ENCODE measurements at regions not wholly inside any gene's neighbourhood (a gene's known extent, or its start where the extent isn't known, plus 50 kb on each side); places are given as distances from the start of the nearest gene placed in this dataset.

DNA sequence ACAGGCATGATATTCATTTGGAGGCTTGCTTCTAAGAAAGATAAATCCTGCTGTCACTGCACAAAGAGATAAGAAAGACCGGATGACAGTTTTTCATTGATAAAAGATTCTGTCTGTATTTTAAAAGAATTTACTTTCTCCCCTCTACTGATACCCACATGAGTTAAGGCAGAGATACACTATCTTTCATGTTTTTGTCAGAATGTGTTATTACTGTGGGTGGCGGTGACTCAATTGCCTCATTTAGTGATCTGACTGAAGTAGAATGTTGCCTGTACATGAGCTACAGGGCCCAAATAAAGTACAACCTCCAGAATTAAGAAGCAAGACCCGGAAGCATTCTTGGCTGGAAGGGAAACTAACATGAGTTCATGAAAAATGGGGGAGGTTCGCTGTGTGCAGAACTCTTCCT lies 480.0 kb downstream of the SLC4A3 start:
- no peak overlapping the region for H3K4me3 Mint-ChIP-seq
- peaks cover 16% of the 10 kb centered on the region for H3K27me3 Mint-ChIP-seq
- H3K27ac Mint-ChIP-seq = no peak overlapping the region
- no peak for ATAC-seq (replicated peaks)
- H3K9me3 Mint-ChIP-seq = peaks cover 3% of the 10 kb centered on the region
- no peaks in the 10 kb centered on the region for H3K36me3 Mint-ChIP-seq (ENCODE audit: low read depth)
- H3K4me1 Mint-ChIP-seq = no peaks in the 10 kb centered on the region

GRCh38 chr2:220114443-220114842 lies 487.0 kb downstream of the SLC4A3 start:
- Mint-ChIP-seq H3K4me1 (no peaks in the 10 kb centered on the region), H3K27me3 (no peaks in the 10 kb centered on the region), H3K9me3 (peaks cover 10% of the 10 kb centered on the region), H3K4me3 (no peak overlapping the region), H3K36me3 (ENCODE audit: low read depth) (no peaks in the 10 kb centered on the region), H3K27ac (no peak overlapping the region)
- no peak for ATAC-seq (replicated peaks)

DNA sequence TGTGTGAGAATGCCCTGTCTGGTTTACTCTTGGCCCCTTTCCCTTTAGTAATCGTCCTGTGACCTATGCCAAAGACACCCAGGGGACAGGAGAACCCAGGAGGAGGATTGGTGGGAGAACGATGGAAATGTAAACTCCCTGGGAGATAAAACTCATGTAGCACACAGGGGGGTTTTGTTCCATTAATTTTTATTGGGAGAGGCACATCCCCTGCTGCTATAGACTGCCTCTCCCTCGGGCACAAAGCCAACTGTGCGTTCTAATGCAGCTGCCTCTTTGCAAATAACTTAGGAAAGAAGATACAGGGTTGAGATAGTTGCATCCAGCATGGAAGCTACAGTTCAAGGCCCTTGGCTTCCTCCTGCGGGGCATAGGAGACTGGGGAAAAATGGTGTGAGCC lies 489.6 kb downstream of the SLC4A3 start:
- ATAC-seq (replicated peaks) = no peak
- H3K27me3 Mint-ChIP-seq = no peaks in the 10 kb centered on the region
- H3K4me1 Mint-ChIP-seq = no peaks in the 10 kb centered on the region
- H3K9me3 Mint-ChIP-seq = peaks cover 7% of the 10 kb centered on the region
- H3K36me3 Mint-ChIP-seq (ENCODE audit: low read depth) = no peaks in the 10 kb centered on the region
- no peak overlapping the region for H3K4me3 Mint-ChIP-seq
- H3K27ac Mint-ChIP-seq = no peak overlapping the region

- no peaks in the 10 kb centered on the region for H3K4me1 Mint-ChIP-seq
- no peak overlapping the region for H3K4me3 Mint-ChIP-seq
- no peak for ATAC-seq (replicated peaks)
- no peaks in the 10 kb centered on the region for H3K27me3 Mint-ChIP-seq
- H3K9me3 Mint-ChIP-seq = peaks cover 7% of the 10 kb centered on the region
- H3K27ac Mint-ChIP-seq = no peak overlapping the region
- no peaks in the 10 kb centered on the region for H3K36me3 Mint-ChIP-seq (ENCODE audit: low read depth)
Observed at GRCh38 chr2:220120041-220120440, 492.6 kb downstream of the SLC4A3 start.

GRCh38 chr2:220123751-220124150 lies 496.3 kb downstream of the SLC4A3 start:
- no peak for ATAC-seq (replicated peaks)
- H3K4me3 Mint-ChIP-seq = no peak overlapping the region
- H3K36me3 Mint-ChIP-seq (ENCODE audit: low read depth) = no peaks in the 10 kb centered on the region
- no peak overlapping the region for H3K27ac Mint-ChIP-seq
- no peaks in the 10 kb centered on the region for H3K4me1 Mint-ChIP-seq
- H3K9me3 Mint-ChIP-seq = no peaks in the 10 kb centered on the region
- no peaks in the 10 kb centered on the region for H3K27me3 Mint-ChIP-seq

- Mint-ChIP-seq H3K27ac (no peak overlapping the region), H3K9me3 (no peaks in the 10 kb centered on the region), H3K4me3 (no peak overlapping the region), H3K36me3 (ENCODE audit: low read depth) (no peaks in the 10 kb centered on the region), H3K27me3 (no peaks in the 10 kb centered on the region), H3K4me1 (no peaks in the 10 kb centered on the region)
- no peak for ATAC-seq (replicated peaks)
Observed at GRCh38 chr2:220125551-220125950, 498.1 kb downstream of the SLC4A3 start.

DNA sequence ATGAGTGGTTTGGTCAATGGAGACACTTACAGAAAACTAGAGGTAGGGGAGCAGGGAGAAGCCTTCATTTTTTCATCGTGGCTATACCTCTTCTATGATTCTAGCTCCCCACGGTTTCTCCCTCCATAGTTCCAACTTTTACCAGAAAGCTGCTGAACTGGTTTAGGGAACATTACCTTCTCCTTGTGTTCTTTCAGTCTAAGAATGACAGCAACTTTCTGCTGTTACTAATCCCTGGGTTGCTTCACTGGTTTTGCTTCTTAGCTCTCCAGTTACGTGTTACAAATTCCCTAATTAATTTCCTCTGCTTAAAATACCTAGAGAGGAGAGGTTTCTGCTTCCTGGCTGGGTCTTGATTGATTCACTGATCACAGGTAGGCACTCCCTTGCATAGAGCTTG lies 499.9 kb downstream of the SLC4A3 start:
- H3K27ac Mint-ChIP-seq = no peak overlapping the region
- no peaks in the 10 kb centered on the region for H3K36me3 Mint-ChIP-seq (ENCODE audit: low read depth)
- H3K4me3 Mint-ChIP-seq = no peak overlapping the region
- ATAC-seq (replicated peaks) = no peak
- H3K27me3 Mint-ChIP-seq = no peaks in the 10 kb centered on the region
- peaks cover 4% of the 10 kb centered on the region for H3K9me3 Mint-ChIP-seq
- H3K4me1 Mint-ChIP-seq = no peaks in the 10 kb centered on the region

DNA sequence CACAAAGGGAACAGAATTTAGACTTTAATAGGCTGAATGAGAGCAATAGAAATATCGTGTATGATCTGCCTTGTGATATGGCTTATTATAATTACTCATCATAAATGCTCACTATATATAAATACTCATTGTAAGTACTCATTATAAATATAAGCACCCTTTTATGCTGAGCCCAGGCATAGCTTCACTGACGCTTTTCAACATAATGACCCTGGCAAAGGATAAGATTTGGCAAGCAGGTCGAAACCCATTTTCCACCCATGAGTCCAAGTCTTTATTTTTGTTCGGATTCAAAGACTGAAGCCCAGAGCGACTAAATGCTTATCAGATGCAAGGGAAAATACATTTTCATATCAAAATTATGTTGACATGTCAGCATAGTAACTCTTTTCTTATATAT lies 500.4 kb downstream of the SLC4A3 start:
- Mint-ChIP-seq H3K9me3 (peaks cover 6% of the 10 kb centered on the region), H3K4me3 (no peak overlapping the region), H3K4me1 (no peaks in the 10 kb centered on the region), H3K36me3 (ENCODE audit: low read depth) (no peaks in the 10 kb centered on the region), H3K27ac (no peak overlapping the region), H3K27me3 (no peaks in the 10 kb centered on the region)
- ATAC-seq (replicated peaks) = no peak

- no peak for ATAC-seq (replicated peaks)
- no peaks in the 10 kb centered on the region for H3K36me3 Mint-ChIP-seq (ENCODE audit: low read depth)
- no peaks in the 10 kb centered on the region for H3K27me3 Mint-ChIP-seq
- no peak overlapping the region for H3K27ac Mint-ChIP-seq
- H3K4me3 Mint-ChIP-seq = no peak overlapping the region
- H3K9me3 Mint-ChIP-seq = peaks cover 8% of the 10 kb centered on the region
- no peaks in the 10 kb centered on the region for H3K4me1 Mint-ChIP-seq
Observed at GRCh38 chr2:220129391-220129790, 502.0 kb downstream of the SLC4A3 start.

DNA sequence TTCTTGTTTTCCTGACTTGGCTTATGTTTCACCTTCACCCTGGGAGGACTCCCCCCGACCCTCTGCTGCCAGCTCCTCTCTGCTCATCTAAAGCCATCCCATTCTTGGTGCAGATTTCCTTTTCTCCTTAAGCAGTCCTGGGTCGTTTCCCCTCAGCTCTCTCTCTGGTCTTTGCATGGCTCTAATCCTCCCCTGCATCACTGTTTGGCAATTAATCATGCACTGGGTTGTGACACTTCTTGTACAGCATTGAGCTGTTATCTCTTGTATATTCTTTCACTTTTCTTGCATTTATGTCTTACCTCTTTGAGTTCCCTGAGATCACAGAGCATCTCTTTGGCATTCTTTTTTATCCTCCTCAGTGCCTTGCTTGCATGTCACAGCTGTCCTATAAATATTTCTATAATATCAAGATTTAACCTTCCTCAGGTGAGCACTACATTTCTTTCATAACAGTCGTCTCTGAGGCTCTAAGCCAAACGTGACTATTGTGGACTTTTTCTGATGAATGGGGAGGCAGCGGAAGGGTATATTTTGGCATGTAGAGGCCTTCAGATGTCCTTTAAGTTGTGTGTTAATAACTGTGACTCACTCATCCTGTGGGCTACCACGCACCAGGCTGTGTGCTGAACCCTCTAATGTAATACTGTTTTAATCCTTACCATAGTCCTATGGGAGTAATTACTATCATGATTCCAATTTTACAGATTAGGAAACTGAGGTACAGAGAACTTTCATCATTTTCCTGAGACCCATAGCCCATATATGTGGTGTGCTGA lies 507.5 kb downstream of the SLC4A3 start:
- Mint-ChIP-seq H3K27me3 (no peaks in the 10 kb centered on the region), H3K36me3 (ENCODE audit: low read depth) (no peaks in the 10 kb centered on the region), H3K4me3 (no peak overlapping the region), H3K4me1 (no peaks in the 10 kb centered on the region), H3K27ac (no peak overlapping the region), H3K9me3 (peaks cover 8% of the 10 kb centered on the region)
- no peak for ATAC-seq (replicated peaks)

DNA sequence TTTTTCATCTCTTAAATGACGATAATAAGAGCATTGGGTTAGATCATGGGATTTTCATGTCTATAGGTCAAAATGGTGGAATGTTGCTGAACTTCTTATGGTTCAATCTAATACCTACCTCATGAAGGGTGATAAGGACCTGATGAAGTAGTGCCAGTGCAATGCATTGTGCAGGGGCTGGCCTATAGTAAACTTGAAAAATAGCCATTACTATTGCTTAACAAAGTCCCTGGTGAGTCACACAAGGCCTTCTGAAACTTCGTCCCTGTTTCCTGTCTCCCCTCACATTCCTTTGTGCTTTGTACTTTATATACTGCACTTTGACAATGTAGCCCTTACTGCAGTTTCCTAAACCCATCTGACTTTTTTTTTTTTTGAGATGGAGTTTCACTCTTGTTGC lies 515.9 kb downstream of the SLC4A3 start:
- no peak for ATAC-seq (replicated peaks)
- no peak overlapping the region for H3K27ac Mint-ChIP-seq
- H3K4me1 Mint-ChIP-seq = no peaks in the 10 kb centered on the region
- no peak overlapping the region for H3K4me3 Mint-ChIP-seq
- peaks cover 6% of the 10 kb centered on the region for H3K27me3 Mint-ChIP-seq
- H3K9me3 Mint-ChIP-seq = peaks cover 9% of the 10 kb centered on the region
- no peaks in the 10 kb centered on the region for H3K36me3 Mint-ChIP-seq (ENCODE audit: low read depth)

- Mint-ChIP-seq H3K27me3 (peaks cover 6% of the 10 kb centered on the region), H3K9me3 (peaks cover 9% of the 10 kb centered on the region), H3K4me3 (no peak overlapping the region), H3K27ac (no peak overlapping the region), H3K4me1 (no peaks in the 10 kb centered on the region), H3K36me3 (ENCODE audit: low read depth) (no peaks in the 10 kb centered on the region)
- ATAC-seq (replicated peaks) = no peak
Observed at GRCh38 chr2:220144411-220144810, 517.0 kb downstream of the SLC4A3 start.

DNA sequence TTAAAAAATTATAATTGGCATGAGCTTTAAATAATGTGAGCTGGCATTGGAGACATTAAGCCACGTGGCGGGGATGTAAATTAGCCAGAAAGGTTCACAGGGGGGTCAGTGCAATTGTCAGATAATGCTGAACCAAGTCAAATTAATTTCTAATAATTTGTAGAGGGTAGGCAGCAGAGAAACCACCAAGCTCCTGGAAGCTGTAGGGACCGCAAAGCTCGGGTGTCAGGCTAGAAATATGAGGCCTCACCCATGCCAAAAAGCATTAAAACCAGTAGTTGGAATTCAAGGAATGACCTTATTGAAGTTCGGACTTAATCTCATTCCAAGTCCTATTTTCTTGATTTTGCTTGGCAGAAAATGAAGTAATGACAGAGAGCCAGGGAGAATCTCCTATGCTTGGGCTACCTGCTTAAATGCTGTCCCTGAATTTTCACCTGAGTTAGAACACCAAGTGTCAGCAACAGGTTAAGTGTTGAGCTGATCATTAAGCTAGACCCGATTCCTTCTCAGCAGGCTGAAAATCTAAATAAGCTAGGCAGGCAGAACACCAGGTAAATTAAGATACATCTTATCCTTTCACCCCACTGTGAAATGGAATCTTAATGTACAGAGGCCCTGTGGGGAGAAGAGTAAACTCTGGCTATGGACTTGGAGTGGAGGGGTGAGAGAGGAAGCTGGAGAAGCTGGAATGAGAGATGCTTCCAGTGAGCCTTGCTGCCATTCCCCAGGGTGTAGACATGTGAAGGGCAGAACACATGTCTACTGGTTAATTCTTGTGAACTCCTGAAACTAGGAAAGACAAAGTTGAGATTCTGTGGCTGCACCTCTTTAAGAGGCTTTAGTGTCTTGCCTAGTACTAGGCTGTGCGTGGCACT lies 520.0 kb downstream of the SLC4A3 start:
- Mint-ChIP-seq H3K36me3 (ENCODE audit: low read depth) (no peaks in the 10 kb centered on the region), H3K4me1 (no peaks in the 10 kb centered on the region), H3K27me3 (peaks cover 6% of the 10 kb centered on the region), H3K27ac (no peak overlapping the region), H3K9me3 (peaks cover 9% of the 10 kb centered on the region), H3K4me3 (no peak overlapping the region)
- ATAC-seq (replicated peaks) = no peak

GRCh38 chr2:220148471-220149248 lies 521.2 kb downstream of the SLC4A3 start:
- peaks cover 6% of the 10 kb centered on the region for H3K9me3 Mint-ChIP-seq
- ATAC-seq (replicated peaks) = no peak
- no peaks in the 10 kb centered on the region for H3K36me3 Mint-ChIP-seq (ENCODE audit: low read depth)
- H3K27ac Mint-ChIP-seq = no peak overlapping the region
- no peak overlapping the region for H3K4me3 Mint-ChIP-seq
- no peaks in the 10 kb centered on the region for H3K4me1 Mint-ChIP-seq
- H3K27me3 Mint-ChIP-seq = peaks cover 6% of the 10 kb centered on the region
